RPMI8226 (cell line): ENCODE measurements at regions not wholly inside any gene's neighbourhood (a gene's known extent, or its start where the extent isn't known, plus 50 kb on each side); places are given as distances from the start of the nearest gene placed in this dataset.
"Not testable (repeated sequence)": the region's sequence is repeated elsewhere in the genome, so short reads cannot be mapped to it uniquely, and the experiment has no call there.

Source experiments
- DNase-seq: peaks from one replicate; pipeline ENCODE4 v3.0.0-alpha.2; 2015

DNA sequence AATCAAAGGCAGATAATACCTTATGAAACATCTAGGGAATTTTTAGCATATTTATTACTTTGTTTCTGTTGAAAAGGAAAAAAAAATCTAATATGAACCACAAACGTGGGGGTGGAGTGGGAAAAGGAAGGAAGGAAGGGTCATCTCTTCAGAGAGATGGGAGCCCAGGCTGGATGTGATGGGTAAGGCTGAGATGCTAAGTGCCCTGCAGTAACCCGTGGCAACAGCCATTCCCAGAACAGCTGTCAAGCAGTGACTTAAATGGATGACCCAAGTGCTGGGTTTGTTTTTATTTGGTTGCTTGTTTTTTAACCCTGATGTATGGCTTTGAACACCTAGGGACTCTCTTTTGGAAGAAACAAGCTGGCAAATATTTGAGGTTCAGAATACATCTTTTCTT is 50.7 kb upstream of the KLF7 start:
- DNase-seq, result no peak

DNA sequence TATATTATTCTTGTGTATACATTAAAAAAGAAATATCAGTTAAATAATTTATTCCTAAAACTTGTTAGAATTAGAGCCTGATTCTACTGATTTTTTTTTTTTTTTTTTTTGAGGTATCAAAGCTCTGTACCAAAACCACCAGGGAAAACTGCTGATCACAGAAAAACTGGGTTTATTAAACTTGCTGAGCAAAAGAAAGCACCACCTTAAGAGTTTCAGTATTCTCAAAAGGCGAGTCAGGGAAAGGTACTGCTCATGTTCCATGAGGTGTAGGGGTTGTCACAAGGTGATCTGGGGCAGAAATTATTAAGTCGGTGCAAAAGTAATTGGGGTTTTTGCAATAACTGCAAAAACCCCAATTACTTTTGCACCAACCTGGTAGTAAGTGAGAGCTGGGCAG is 51.7 kb upstream of the KLF7 start:
- DNase-seq, result peak; percentile 82

DNA sequence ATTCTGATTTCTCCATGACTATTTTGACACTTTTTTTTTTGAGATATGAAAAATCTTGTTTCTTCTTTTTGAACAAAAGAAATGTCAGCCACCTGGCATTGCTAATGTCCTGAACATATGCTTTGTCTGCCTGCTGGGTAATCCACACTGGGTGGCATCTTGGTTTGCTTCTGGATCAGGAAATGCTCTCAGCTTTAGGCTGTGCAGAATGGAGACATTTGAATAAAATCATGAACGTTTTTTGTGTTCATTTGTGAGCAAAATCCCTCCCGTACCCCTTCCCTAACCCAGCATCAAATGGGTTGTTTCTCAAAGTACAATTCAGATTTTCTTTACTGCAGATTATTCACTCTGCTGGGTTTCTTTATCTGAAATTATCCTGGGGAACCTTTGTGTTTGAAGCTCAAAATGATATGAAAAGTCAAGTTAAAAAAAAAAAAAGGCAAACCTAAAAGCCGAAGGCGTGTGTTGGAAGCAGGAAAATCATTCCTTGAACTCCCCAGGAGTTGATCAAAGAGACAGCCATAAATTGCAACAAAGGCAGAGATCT is 53.4 kb upstream of the KLF7 start:
- no peak for DNase-seq

DNA sequence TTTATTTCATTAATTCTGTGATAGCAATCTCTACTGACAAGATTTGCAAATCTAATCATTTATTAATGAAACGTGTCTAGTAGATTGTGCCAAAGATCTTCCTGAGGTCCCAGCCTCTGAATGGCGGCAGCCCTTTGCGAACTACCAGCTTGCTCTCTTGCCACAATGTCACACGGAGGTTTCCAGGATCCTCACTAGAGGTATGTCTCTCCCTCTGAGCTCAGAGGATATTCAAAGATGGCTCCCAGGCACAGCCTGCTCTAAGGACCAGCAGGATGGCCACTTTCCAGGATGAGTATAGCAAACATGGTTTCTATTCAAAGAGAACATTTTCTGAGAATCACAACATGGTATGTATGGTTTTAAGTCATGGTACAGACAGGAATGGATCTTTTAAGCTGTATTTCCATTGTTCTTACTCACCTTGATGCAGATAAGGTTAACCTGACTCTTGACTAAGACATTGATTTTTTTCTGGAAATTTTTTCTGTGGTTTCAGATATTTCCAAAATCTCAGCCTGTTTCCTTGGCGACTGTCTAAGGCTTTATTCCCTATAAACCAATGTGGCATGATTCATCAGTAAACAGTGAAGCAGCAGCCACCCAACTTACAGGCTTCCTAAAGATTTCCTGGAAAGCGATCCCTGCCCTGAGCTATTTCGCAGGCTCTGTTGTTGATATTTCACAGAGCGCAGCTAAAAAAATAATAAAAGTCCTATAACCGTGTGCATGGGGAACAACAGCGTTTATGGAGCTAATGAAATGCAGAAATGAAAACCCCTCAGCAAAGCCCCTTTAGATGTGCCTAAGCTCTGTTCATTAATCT is 54.1 kb upstream of the KLF7 start:
- DNase-seq, result no peak

DNA sequence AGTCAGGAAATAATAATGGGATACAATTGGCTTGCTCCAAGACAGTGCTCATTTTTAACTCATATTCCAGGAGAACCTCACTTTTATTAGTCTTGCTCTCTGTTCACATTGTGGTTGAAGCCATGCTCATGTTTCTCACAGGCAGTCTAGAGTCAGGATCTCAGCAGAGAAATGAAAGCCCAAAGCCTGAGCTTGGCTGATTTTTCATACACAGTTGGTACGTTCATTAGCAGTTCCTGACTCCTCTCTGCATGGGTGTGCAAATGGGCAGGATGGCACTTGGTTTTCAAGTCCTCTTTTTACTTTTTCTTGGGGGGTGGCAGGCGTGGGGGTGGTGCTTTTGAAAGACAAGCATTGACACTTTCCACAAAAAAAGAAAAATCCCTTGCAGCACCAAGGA is 56.0 kb upstream of the KLF7 start:
- DNase-seq, result peak; percentile 14

DNA sequence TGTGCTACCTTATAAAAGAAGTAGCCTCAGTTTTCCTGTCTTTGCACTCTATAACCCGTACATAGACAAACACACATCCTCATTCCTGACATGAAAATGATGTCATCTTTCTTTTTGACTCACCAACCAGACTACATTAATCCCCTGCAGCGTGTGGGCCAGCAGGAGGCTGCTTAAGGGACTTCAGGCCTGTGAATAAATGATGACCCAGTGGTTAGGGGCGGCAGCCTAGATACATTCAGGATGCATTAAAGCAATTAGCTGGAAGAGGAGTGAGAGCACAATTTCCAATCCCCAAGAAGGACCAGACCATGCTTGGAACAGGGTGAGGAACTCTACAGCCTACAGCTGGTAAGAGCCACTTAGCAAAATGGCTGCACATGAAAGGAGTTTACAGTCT is 57.3 kb upstream of the KLF7 start:
- DNase-seq, result no peak

DNA sequence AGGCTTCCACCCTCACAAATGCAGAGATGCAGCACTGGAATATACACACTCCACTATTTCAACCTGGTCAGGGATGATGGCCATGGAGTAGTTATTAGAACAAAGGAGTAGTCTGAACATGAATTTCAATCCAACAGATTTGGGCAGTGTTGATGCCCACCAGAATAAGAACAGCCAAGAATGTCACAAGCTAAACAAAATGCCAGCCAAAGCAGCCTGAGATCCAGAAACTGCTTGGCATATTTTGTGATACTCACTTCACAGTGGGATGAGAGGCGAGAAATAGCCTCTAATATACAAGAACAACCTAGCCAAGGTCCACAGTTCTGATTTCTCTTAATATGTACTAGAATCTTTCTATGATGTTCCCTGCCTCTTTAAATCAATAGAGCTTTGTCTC is 58.6 kb upstream of the KLF7 start:
- DNase-seq, result no peak

DNA sequence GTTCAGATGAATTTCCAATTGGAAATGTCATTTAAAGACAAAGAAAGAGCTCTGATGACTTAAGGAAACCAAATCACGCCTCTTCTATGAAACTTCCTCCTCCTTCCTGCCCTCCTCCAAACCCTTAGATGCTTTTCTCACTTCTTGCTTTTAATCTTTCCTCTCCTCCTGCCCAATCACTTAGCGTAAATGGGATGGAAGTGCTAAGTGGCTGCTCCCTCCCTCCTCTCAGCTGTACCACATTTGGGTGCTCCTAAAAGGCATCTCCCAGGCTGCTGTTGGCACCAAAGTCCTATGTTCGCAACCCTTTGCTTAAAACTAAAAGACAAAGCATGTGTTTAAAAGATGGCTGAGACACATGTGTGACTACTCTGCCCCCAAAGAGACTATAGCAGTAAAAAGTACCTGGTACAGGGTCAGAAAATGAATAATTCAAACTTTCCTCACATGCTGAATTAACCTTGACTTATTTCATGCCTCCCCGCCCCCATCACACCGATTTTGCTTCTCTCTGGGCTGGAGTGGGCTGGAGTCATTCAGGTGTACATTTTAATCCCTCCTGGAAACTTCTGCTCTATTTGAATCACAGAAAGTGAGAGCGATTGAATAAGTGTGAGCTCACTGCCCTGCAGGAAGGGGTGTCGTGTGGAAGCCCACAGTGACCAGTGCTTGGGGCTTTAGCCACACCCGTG is 59.2 kb upstream of the KLF7 start:
- no peak for DNase-seq

DNA sequence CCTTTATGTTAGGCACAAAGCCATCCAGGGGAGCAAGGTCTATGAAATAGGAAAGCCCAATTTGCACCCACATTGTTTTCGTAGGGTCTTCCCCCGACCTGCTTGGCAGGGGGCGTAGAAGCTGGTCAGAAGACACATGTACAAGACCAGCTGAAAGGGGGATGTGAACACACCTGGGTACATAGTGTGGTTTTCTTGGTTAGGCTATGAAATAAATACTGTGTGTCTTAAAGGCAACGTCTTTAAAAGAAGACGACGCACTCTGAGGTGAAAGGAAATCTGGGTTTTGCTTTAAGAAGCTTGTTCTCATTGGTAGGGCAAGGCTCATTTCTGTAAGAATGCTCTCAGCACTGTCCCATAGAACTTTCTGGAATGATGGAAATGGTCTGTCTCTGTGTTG is 60.0 kb upstream of the KLF7 start:
- peak; percentile 24 for DNase-seq

DNA sequence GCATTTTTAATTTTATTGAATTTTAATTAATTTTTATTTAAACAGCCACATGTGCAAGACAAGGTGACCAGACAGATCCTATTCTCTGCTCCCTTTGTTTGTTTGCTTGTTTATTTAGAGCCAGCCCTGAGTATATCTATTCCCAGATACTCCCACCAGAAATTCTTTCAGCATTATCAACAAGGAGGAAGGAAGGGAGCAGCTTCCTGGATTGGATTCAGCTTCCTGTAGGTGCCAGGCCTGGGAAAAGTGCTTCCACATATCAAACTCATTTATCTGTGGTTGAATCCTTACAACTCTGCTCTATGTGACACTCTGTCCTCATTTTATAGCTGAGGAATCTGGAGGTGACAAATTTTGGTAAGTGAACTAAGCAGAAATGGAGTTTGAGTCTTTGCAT is 60.5 kb upstream of the KLF7 start:
- DNase-seq, result no peak

DNA sequence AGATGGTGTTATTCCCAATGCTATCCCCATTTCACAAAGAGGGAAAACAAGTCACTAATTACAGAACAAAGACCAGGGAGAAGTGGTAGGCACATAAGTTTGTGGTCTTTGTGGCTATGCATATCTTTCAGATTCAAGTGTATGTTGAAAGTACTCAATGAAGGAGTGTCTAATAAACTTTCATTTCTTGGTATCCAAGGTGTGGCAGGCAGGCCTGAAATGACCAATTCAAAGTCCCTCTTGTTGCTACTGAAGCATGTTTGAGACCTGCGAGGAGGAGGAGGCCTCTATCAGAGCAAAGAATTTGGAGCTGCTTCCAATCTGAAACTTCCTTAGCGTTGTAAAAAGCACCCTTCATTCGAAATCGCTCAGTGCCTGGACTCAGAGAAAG is 60.9 kb upstream of the KLF7 start:
- DNase-seq, result no peak

DNA sequence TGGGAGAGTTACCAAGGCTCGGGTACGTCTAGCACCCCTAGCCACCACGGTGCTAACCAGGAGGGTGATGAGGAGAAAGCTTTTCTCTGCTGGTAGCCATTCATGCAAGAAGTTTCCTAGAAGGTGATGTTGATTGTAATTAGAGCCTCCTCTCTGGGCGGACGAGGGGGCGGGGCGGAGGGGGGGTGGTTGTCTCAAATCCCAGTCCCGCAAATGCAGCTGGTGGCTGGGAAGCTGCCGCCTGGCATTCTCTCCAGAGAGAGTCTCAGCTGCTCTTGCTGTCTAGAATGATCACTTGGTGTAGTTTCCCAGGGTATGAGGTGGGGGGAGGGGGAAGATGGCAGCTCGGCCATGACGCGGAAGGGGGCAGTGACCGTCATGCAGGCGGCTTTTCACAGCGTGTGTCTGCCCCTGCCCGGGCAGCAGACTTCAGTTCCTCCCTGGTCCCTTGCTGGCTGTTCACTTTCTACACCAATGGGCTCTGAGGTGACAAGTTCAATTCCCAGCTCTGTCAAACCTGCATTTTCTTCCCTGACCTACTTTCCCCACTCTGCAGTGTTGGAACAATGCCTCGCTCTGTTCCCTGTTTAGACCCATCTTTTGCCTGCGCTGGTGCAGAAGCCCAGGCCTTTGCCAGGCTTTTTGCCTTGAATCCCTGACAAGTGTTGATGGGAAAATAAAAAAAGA is 61.5 kb upstream of the KLF7 start:
- peak; percentile 30 for DNase-seq

DNA sequence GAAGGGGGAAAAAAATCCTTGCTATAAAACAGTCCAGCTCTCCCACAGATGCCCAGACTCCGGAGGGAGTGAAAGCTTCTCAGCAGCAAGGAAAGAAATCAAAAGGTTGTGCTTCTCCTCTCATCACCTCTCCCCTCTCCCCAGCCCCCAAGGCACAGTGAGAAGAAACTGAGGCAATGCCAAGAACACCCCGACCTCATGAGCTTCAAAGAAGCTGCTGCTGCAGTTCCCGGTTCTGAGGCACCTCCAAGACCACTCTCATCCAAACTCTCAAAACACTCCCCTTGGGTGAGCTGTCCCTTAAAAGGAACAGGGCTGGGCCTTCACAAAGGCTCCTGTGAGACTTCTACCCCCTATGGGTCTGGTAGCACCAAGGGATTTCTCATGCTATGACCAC is 62.0 kb upstream of the KLF7 start:
- DNase-seq, result no peak

DNA sequence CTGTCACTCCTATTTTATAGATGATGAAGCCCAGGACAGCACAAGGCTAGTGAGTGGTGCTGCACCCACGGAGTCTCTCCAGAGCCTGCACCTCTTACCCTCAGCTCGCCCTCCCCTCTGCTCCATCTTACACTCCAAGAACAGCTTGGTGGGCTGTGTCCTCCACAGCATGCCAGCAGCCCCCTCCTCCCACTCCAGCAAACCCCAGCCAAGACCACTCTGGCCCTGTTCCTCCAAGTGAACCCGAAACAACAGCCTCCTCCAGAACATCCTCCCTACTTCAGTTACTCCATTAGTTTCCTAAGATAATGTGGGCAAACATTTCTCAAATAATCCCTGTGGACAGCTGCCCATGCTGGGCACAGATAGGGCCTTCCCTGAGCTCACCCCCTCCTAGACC is 62.7 kb upstream of the KLF7 start:
- DNase-seq, result no peak

DNA sequence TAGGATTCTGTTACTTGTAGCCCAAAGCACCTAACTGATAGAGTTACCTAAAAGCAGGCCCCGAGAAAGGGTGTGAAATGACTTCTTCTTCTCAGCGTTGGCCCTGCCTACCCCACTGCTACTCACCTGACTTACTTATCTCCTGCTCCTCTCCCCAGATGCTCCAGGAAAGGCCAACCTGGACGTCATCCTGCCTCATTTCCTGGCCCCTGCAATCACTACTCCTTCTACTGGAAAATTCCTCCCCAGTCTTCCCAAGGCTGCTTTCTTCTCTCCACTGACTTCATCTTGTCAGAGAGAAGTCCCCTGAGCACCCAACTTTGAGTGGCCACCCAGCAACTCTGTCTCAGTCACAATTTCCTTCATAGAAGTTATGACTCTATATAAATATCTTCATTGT is 63.4 kb upstream of the KLF7 start:
- DNase-seq, result no peak

DNA sequence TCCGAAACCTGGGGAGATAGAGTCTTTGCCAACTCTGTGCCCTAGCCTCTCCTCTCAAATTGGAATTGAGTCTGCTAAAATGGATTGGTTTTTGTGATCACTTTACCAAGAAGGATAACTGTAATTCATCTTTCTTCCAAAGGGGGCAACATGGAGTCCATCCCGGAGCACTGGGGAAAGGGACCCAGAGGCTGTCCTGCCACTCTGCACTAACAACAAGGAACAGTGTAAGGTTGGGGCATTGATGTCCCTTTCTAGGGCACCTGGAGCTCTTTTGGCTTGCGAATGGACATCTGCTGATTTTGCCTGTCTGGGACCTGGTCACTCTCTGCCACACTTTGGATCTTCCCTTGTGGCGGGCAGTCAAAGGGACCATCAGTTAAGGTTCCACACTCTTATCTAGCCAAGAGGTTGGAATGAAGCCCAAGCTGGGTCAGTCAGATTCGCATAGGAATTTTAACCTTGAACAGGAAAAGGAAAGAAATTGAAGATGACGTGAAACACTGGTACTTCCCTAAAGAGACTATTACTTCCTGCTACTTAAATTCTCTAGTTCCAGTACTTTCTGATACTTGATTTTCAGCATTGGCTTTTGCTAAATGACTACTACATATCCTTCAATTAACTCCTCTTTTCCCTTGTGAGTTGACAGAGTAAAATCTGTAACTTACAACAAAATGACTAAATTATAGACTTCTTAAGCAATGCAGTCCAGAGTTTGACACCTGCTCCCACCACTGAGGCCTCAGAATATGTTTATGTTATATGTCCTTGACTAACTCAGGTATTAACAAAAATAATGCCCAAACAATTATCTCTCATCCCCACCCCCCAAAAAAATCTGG is 64.7 kb upstream of the KLF7 start:
- peak; percentile 41 for DNase-seq

DNA sequence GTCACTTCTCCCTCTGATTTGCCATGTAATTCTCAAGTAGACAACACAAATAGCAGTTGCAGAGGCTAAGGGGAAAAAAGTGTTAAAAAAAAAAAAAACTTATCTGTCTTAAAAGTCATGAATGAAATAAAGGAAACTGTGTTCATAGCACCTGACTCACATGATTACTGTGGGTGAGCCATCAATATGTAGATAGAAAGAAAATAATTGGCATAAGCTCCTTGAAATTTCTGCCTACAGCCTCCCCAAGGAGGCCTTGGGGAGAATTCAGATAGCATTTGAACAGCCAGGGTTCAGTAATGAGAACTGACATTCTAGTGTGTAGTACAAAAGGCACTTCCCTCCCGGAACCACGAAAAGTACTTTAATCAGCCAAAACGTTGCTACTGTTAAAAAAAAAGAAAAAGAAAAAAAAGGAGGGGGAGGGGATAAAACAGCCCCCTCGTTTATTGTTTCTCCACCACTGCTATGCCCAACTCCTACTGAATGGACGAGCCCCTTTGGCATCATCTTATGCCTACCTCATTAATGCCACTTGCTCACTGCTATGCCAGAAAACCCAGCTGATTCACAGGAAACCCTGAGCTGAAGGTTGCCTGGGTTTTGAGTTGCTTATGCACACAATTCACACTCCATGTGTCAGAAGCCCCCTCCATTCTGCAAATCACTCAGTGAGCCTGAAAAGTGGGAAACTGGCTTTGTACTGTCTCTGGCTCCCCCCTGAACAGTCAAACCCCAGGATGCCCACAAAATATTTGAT is 65.5 kb upstream of the KLF7 start:
- DNase-seq, result no peak

DNA sequence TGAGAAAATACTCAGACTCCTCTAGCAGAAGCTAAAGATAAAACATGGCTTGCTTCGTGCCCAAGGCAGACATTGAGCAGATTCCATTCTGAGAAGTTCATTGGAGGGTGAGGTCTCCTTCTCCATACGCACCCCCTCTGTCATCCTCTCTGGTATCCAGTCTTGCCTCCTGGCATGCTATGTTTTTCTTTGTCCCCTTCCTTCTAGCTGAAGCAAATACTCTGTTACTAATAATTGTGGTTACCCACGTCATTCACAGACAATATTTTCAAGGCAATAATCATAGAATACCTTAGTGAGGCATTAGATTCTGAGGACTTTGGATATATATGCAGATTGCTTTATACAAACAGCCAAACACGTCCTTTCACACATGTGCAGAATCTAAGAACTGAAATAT is 66.2 kb upstream of the KLF7 start:
- DNase-seq, result no peak

DNA sequence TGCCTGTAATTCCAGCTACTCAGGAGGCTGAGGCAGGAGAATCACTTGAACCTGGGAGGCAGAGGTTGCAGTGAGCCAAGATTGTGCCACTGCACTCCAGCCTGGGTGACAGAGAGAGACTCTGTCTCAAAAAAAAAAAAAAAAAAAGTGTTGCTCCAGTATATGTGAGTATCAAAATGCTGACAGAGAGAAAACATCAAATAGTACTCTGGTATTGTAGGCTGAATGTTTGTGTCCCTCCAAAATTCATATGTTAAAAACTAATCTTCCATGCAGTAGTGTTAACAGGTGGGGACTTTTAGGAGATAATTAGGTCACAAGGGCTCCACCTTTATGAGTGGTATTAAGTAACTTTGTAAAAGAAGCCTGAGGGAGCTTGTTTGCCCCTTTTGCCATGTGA is 67.4 kb upstream of the KLF7 start:
- DNase-seq, result not testable (repeated sequence)

DNA sequence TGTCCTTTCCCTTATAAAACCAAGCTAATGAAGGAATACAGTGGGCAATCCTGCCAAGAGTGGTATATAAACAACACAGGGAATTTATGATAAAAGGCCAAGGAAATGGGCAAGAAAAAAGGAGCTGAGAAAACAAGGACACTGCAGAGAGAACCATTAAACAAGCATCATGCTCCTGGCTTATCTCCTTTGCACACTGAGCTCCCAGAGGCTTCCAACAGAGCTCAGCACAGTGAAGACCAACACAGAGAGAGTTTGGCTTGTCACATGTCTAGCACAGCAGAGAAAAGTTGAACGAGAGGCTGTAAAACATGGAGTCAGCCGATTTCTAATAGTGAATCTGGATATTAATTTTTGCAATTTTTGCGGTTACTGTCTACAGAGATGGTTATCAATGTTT is 68.0 kb upstream of the KLF7 start:
- DNase-seq, result no peak

DNA sequence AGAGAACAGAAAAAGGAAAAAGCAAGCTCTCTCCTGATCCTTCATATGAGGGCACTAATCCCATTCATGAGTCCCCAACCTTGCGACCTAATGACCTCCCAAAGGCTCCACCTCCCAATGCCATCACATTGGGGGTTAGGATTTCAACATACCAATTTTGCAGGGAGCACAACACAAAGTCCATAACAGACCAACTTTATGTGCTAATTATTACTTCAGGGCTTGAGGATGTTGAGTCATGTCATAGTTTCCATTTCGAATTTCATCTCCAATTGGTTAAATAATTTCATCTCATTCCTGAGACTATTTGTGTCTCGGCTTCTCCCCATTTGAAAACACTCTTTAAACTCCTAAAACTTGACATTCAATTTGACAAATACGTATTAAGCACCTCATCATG is 69.9 kb upstream of the KLF7 start:
- DNase-seq, result no peak
